Esophagus squamous epithelium (tissue), 4 donors: ENCODE measurements at regions not wholly inside any gene's neighbourhood (a gene's known extent, or its start where the extent isn't known, plus 50 kb on each side); places are given as distances from the start of the nearest gene placed in this dataset.

Experiments used
- POLR2A ChIP-seq, 4 donors: fragments of 450-650 bp; IDR thresholded peaks; one replicate each; pipeline ENCODE4 v1.6.1; 2017; ENCODE audit warnings: antibody characterized with exemption in 4 of 4, mild to moderate bottlenecking in 4 of 4, moderate library complexity in 3 of 4
- TF ChIP-seq, protein P1 (sequence below), 6 experiments: fragments of 450-650 bp in 4 of 6; fragments of 200-600 bp in 2 of 6; sonication (generic) in 2 of 6; IDR thresholded peaks; one replicate each; pipeline ENCODE4 v1.5.1; 2016 to 2019; ENCODE audit warnings: antibody characterized with exemption in 6 of 6, mild to moderate bottlenecking in 4 of 6, moderate library complexity in 4 of 6

DNA sequence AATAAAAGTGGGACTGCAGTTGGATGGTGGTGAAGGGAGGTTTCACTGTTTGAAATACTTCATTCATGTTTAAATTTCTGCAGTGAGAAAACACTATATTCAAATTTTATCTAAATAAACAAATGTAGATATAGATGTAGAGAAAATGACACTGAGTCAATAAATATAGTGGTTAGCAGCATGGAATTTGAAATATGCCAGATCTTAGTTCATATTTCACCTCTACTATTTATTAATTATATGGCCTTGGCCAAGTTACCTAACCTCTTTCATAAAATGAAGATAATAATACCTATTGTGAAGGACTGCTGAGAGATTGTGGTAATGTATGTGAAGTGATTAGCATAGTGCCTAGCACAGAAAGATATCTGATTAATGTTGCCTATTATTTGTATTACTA, 70.5 kb downstream of the AGTR2 start:
- TF ChIP-seq, protein P1, sequence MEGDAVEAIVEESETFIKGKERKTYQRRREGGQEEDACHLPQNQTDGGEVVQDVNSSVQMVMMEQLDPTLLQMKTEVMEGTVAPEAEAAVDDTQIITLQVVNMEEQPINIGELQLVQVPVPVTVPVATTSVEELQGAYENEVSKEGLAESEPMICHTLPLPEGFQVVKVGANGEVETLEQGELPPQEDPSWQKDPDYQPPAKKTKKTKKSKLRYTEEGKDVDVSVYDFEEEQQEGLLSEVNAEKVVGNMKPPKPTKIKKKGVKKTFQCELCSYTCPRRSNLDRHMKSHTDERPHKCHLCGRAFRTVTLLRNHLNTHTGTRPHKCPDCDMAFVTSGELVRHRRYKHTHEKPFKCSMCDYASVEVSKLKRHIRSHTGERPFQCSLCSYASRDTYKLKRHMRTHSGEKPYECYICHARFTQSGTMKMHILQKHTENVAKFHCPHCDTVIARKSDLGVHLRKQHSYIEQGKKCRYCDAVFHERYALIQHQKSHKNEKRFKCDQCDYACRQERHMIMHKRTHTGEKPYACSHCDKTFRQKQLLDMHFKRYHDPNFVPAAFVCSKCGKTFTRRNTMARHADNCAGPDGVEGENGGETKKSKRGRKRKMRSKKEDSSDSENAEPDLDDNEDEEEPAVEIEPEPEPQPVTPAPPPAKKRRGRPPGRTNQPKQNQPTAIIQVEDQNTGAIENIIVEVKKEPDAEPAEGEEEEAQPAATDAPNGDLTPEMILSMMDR (IDR thresholded peaks at IDR 0.05), result no peak
- TF ChIP-seq POLR2A (IDR thresholded peaks at IDR 0.05), result no peak
